GM23338 (cell line): ENCODE measurements at regions not wholly inside any gene's neighbourhood (a gene's known extent, or its start where the extent isn't known, plus 50 kb on each side); places are given as distances from the start of the nearest gene placed in this dataset.

Source experiments
- ATAC-seq: fragments of 200-7000 bp; cut with Tn5 transposase; 3 replicates; pipeline ENCODE4 v1.9.1; 2020
- DNase-seq: peaks from one replicate; pipeline ENCODE4 v3.0.0-alpha.2; 2015; ENCODE audit warnings: low spot score
- H2AFZ ChIP-seq: fragments of 200-600 bp; sonication (generic); 2 replicates; pipeline ENCODE4 v1.8.0; 2016; ENCODE audit warnings: antibody characterized with exemption, mild to moderate bottlenecking, moderate library complexity
- H3F3A ChIP-seq: fragments of 200-600 bp; sonication (generic); replicated peaks from 2 replicates; pipeline ENCODE4 v1.8.0; 2017; ENCODE audit warnings: antibody characterized with exemption, mixed run types, low read depth
- H3K27ac ChIP-seq: fragments of 200-600 bp; sonication (generic); 2 replicates; pipeline ENCODE4 v1.6.1; 2016; ENCODE audit warnings: low read depth
- H3K27me3 ChIP-seq: fragments of 200-600 bp; sonication (generic); 2 replicates; pipeline ENCODE4 v1.8.0; 2016; ENCODE audit warnings: mild to moderate bottlenecking, mixed run types, moderate library complexity; ENCODE audit not compliant: insufficient read depth
- H3K36me3 ChIP-seq: fragments of 200-600 bp; sonication (generic); 2 replicates; pipeline ENCODE4 v1.8.0; 2016; ENCODE audit warnings: mild to moderate bottlenecking; ENCODE audit not compliant: insufficient read depth
- H3K4me1 ChIP-seq: fragments of 200-600 bp; sonication (generic); 2 replicates; pipeline ENCODE4 v1.8.0; 2016; ENCODE audit warnings: mild to moderate bottlenecking, moderate library complexity; ENCODE audit not compliant: insufficient read depth
- H3K4me2 ChIP-seq: fragments of 200-600 bp; sonication (generic); 2 replicates; pipeline ENCODE4 v1.7.1; 2017; ENCODE audit warnings: mixed run types
- H3K4me3 ChIP-seq: fragments of 200-600 bp; sonication (generic); 2 replicates; pipeline ENCODE4 v1.6.1; 2016; ENCODE audit warnings: mixed run types
- H3K79me2 ChIP-seq: fragments of 200-600 bp; sonication (generic); replicated peaks from 2 replicates; pipeline ENCODE4 v1.8.0; 2017; ENCODE audit warnings: mild to moderate bottlenecking; ENCODE audit not compliant: insufficient read depth
- H3K9me2 ChIP-seq: fragments of 200-600 bp; sonication (generic); 2 replicates; pipeline ENCODE4 v1.8.0; 2017; ENCODE audit not compliant: insufficient read depth
- H4K20me1 ChIP-seq: fragments of 200-600 bp; sonication (generic); replicated peaks from 2 replicates; pipeline ENCODE4 v1.8.0; 2017; ENCODE audit warnings: mild to moderate bottlenecking; ENCODE audit not compliant: insufficient read depth
- H3K27ac Mint-ChIP-seq: 2 replicates; pipeline ENCODE4 v1.8.0; 2020; ENCODE audit warnings: inconsistent platforms, mild to moderate bottlenecking, moderate library complexity, mixed read lengths
- H3K27me3 Mint-ChIP-seq: 3 replicates; pipeline ENCODE4 v1.8.0; 2022; ENCODE audit warnings: low read depth, mild to moderate bottlenecking, moderate library complexity, mixed read lengths, inconsistent platforms; ENCODE audit not compliant: insufficient read depth, poor library complexity
- H3K36me3 Mint-ChIP-seq: 3 replicates; pipeline ENCODE4 v1.8.0; 2021; ENCODE audit warnings: low read depth, mild to moderate bottlenecking, inconsistent platforms, moderate library complexity, mixed read lengths
- H3K4me1 Mint-ChIP-seq: 3 replicates; pipeline ENCODE4 v1.8.0; 2020; ENCODE audit warnings: mild to moderate bottlenecking, inconsistent platforms, mixed read lengths
- H3K4me3 Mint-ChIP-seq: 3 replicates; pipeline ENCODE4 v1.8.0; 2021; ENCODE audit warnings: moderate library complexity, mild to moderate bottlenecking, inconsistent platforms, mixed read lengths
- H3K9me3 Mint-ChIP-seq: 3 replicates; pipeline ENCODE4 v1.8.0; 2020; ENCODE audit warnings: moderate library complexity, mild to moderate bottlenecking, inconsistent platforms, mixed read lengths
- CREB1 ChIP-seq: fragments of 250-450 bp; sonication (Bioruptor Pico); IDR thresholded peaks from 2 replicates; pipeline ENCODE4 v1.5.0; 2020; ENCODE audit warnings: low read depth, mild to moderate bottlenecking, moderate library complexity
- EZH2 ChIP-seq: fragments of 200-600 bp; sonication (generic); IDR thresholded peaks from one replicate; pipeline ENCODE4 v1.8.0; 2017; ENCODE audit warnings: antibody characterized with exemption, mild to moderate bottlenecking, low read depth; ENCODE audit not compliant: unreplicated experiment
- EZH2phosphoT487 ChIP-seq: fragments of 200-600 bp; sonication (generic); IDR thresholded peaks from one replicate; pipeline ENCODE4 v1.8.1; 2018; ENCODE audit warnings: antibody characterized with exemption; ENCODE audit not compliant: unreplicated experiment
- JUNB ChIP-seq: IDR thresholded peaks from one replicate; pipeline ENCODE4 v1.6.1; 2016; ENCODE audit warnings: antibody characterized with exemption; ENCODE audit not compliant: unreplicated experiment
- NANOG ChIP-seq: IDR thresholded peaks from 2 replicates; pipeline ENCODE4 v1.6.1; 2016; ENCODE audit warnings: antibody characterized with exemption, borderline replicate concordance
- POLR2AphosphoS5 ChIP-seq: IDR thresholded peaks from 2 replicates; pipeline ENCODE4 v1.6.1; 2016; ENCODE audit warnings: antibody characterized with exemption, low read depth
- STAT1 ChIP-seq: IDR thresholded peaks from one replicate; pipeline ENCODE4 v1.6.1; 2016; ENCODE audit warnings: antibody characterized with exemption; ENCODE audit not compliant: unreplicated experiment
- ZNF114 ChIP-seq: fragments of 250-450 bp; sonication (Bioruptor Pico); IDR thresholded peaks from 2 replicates; pipeline ENCODE4 v1.5.0; 2020; ENCODE audit warnings: mild to moderate bottlenecking, moderate library complexity
- ZNF331 ChIP-seq: fragments of 250-450 bp; sonication (Bioruptor Pico); IDR thresholded peaks from 2 replicates; pipeline ENCODE4 v1.5.0; 2020; ENCODE audit warnings: low read depth, mild to moderate bottlenecking, moderate library complexity
- TF ChIP-seq, protein P1 (sequence below), 2 experiments: fragments of 200-600 bp in 1 of 2; sonication (generic) in 1 of 2; conservative IDR thresholded peaks; 2 replicates each; pipeline versions ENCODE4 v1.5.1 to v1.6.1; 2016 to 2017; ENCODE audit warnings: antibody characterized with exemption in 2 of 2, low read depth in 2 of 2, mild to moderate bottlenecking in 2 of 2, moderate library complexity in 1 of 2
- TF ChIP-seq, protein P2 (sequence below): IDR thresholded peaks from one replicate; pipeline ENCODE4 v1.6.1; 2018; ENCODE audit warnings: antibody characterized with exemption; ENCODE audit not compliant: unreplicated experiment
- TF ChIP-seq, protein P3 (sequence below): IDR thresholded peaks from 2 replicates; pipeline ENCODE4 v1.6.1; 2016; ENCODE audit warnings: antibody characterized with exemption

DNA sequence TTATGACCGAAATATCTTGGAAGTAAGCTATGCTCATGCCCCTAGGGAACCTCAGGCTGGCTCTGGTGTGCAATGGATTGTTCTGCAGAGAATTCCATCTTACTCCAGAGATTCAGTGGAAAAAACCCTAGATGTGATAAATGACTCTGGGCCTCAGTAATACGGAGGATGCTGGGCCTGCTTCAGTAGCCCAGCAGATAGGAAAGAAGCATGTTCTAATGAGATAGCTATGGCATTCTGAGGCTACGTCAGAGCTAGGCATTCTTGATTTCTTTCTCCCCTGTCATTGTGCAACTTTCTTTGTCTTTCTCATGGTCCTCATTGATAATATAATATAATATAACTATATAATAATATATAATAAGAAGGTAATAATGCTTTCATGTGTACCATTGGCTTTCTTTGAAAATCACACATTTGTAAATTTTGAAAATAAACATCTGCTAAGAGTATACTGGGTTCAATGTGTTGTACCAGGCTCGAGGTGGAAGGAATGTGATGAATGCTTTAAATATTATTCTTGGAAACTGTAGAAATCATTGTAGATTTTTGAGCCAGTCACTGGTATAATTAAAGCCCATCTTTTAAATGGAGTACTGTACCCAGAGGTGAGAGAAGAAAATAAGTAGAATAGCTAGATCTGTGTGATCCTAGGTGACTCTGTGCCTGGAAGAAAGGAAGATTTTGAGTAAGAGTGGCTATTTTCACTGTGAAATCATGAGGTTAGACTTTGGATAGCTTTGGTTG, 152.0 kb downstream of the IL15 start (continued):
- TF ChIP-seq CREB1 (CRISPR knock-in tag) (no peak), EZH2phosphoT487 (no peak), ZNF114 (CRISPR knock-in tag) (no peak), ZNF331 (CRISPR knock-in tag) (no peak)

DNA sequence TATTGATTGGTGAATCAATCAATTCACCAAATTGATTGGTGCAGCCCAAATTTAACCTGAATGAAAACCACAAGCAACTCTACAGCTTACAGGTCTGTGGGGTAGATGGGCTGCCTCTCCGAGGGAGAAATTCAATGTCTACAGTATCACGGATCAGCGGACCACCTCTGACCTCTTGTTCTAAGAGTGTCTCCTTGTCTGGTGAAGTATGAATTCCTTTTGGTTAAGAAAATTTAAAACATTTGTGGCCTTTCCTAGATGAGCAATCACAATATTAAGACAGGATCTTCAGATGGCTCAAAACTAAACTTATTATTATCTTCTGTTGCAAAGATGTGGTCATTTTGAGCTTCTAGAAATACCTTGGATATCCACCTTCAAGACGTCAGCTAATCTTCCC, 153.3 kb downstream of the IL15 start:
- H3K9me2 ChIP-seq, result no peaks in the 10 kb centered on the region; the same call in 1 of the 2 replicates
- no peaks in the 10 kb centered on the region for H3K4me1 ChIP-seq
- Mint-ChIP-seq H3K27ac (no peak overlapping the region), H3K9me3 (no peaks in the 10 kb centered on the region), H3K27me3 (no peaks in the 10 kb centered on the region), H3K4me1 (no peaks in the 10 kb centered on the region; the same call in 2 of the 3 replicates), H3K36me3 (no peaks in the 10 kb centered on the region), H3K4me3 (no peak overlapping the region)
- DNase-seq (no peak), ATAC-seq (no peak)
- H3K36me3 ChIP-seq, result no peaks in the 10 kb centered on the region
- no peak overlapping the region for H2AFZ ChIP-seq
- no peaks in the 10 kb centered on the region for H3F3A ChIP-seq
- no peak overlapping the region for H3K27ac ChIP-seq
- no peak overlapping the region for H3K4me2 ChIP-seq
- no peaks in the 10 kb centered on the region for H4K20me1 ChIP-seq
- H3K27me3 ChIP-seq, result no peaks in the 10 kb centered on the region
- no peaks in the 10 kb centered on the region for H3K79me2 ChIP-seq
- no peak overlapping the region for H3K4me3 ChIP-seq
- TF ChIP-seq, protein P1, sequence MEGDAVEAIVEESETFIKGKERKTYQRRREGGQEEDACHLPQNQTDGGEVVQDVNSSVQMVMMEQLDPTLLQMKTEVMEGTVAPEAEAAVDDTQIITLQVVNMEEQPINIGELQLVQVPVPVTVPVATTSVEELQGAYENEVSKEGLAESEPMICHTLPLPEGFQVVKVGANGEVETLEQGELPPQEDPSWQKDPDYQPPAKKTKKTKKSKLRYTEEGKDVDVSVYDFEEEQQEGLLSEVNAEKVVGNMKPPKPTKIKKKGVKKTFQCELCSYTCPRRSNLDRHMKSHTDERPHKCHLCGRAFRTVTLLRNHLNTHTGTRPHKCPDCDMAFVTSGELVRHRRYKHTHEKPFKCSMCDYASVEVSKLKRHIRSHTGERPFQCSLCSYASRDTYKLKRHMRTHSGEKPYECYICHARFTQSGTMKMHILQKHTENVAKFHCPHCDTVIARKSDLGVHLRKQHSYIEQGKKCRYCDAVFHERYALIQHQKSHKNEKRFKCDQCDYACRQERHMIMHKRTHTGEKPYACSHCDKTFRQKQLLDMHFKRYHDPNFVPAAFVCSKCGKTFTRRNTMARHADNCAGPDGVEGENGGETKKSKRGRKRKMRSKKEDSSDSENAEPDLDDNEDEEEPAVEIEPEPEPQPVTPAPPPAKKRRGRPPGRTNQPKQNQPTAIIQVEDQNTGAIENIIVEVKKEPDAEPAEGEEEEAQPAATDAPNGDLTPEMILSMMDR (conservative IDR thresholded peaks at IDR 0.05; ENCODE audit: low read depth in 2 of 2), result no peak
- TF ChIP-seq NANOG (no peak), POLR2AphosphoS5 (no peak), ZNF331 (CRISPR knock-in tag) (no peak), EZH2phosphoT487 (no peak), STAT1 (no peak), ZNF114 (CRISPR knock-in tag) (no peak), JUNB (no peak), EZH2 (no peak), CREB1 (CRISPR knock-in tag) (no peak)
- TF ChIP-seq, protein P2, sequence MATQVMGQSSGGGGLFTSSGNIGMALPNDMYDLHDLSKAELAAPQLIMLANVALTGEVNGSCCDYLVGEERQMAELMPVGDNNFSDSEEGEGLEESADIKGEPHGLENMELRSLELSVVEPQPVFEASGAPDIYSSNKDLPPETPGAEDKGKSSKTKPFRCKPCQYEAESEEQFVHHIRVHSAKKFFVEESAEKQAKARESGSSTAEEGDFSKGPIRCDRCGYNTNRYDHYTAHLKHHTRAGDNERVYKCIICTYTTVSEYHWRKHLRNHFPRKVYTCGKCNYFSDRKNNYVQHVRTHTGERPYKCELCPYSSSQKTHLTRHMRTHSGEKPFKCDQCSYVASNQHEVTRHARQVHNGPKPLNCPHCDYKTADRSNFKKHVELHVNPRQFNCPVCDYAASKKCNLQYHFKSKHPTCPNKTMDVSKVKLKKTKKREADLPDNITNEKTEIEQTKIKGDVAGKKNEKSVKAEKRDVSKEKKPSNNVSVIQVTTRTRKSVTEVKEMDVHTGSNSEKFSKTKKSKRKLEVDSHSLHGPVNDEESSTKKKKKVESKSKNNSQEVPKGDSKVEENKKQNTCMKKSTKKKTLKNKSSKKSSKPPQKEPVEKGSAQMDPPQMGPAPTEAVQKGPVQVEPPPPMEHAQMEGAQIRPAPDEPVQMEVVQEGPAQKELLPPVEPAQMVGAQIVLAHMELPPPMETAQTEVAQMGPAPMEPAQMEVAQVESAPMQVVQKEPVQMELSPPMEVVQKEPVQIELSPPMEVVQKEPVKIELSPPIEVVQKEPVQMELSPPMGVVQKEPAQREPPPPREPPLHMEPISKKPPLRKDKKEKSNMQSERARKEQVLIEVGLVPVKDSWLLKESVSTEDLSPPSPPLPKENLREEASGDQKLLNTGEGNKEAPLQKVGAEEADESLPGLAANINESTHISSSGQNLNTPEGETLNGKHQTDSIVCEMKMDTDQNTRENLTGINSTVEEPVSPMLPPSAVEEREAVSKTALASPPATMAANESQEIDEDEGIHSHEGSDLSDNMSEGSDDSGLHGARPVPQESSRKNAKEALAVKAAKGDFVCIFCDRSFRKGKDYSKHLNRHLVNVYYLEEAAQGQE, result no peak
- TF ChIP-seq, protein P3, sequence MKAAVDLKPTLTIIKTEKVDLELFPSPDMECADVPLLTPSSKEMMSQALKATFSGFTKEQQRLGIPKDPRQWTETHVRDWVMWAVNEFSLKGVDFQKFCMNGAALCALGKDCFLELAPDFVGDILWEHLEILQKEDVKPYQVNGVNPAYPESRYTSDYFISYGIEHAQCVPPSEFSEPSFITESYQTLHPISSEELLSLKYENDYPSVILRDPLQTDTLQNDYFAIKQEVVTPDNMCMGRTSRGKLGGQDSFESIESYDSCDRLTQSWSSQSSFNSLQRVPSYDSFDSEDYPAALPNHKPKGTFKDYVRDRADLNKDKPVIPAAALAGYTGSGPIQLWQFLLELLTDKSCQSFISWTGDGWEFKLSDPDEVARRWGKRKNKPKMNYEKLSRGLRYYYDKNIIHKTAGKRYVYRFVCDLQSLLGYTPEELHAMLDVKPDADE, result no peak
